ENCODE measurements at regions not wholly inside any gene's neighbourhood (a gene's known extent, or its start where the extent isn't known, plus 50 kb on each side); places are given as distances from the start of the nearest gene placed in this dataset.

GRCh38 chr9:130780865-130781504 lies 54.1 kb upstream of the ABL1 start:
- TF ChIP-seq POU2F2 (IDR thresholded peaks at IDR 0.05; ENCODE audit: low read depth, low read length) (no peak), POLR2AphosphoS5 (IDR thresholded peaks at IDR 0.05; ENCODE audit: low read depth, low read length) (no peak), PAX5 (IDR thresholded peaks at IDR 0.05; ENCODE audit: insufficient read depth, low read length, severe bottlenecking) (no peak), SPI1 (IDR thresholded peaks at IDR 0.05; ENCODE audit: low read depth, low read length) (no peak), TAF1 (IDR thresholded peaks at IDR 0.05; ENCODE audit: low read depth, low read length) (no peak), POLR2A (IDR thresholded peaks at IDR 0.05; ENCODE audit: low read depth, low read length) (no peak)
- DNase-seq (ENCODE audit: insufficient read length, low spot score), result no peak
- no peak for FAIRE-seq

GRCh38 chr9:130781569-130781968 lies 53.5 kb upstream of the ABL1 start:
- TF ChIP-seq POLR2A (IDR thresholded peaks at IDR 0.05; ENCODE audit: low read depth, low read length) (no peak), TAF1 (IDR thresholded peaks at IDR 0.05; ENCODE audit: low read depth, low read length) (no peak), PAX5 (IDR thresholded peaks at IDR 0.05; ENCODE audit: insufficient read depth, low read length, severe bottlenecking) (no peak), SPI1 (IDR thresholded peaks at IDR 0.05; ENCODE audit: low read depth, low read length) (no peak), POLR2AphosphoS5 (IDR thresholded peaks at IDR 0.05; ENCODE audit: low read depth, low read length) (no peak), POU2F2 (IDR thresholded peaks at IDR 0.05; ENCODE audit: low read depth, low read length) (no peak)
- DNase-seq (ENCODE audit: insufficient read length, low spot score), result no peak
- FAIRE-seq, result no peak

- FAIRE-seq (no peak), DNase-seq (ENCODE audit: insufficient read length, low spot score) (no peak)
- TF ChIP-seq SPI1 (IDR thresholded peaks at IDR 0.05; ENCODE audit: low read depth, low read length), result no peak
- no peak for TF ChIP-seq TAF1 (IDR thresholded peaks at IDR 0.05; ENCODE audit: low read depth, low read length)
- TF ChIP-seq POU2F2 (IDR thresholded peaks at IDR 0.05; ENCODE audit: low read depth, low read length), result no peak
- TF ChIP-seq POLR2AphosphoS5 (IDR thresholded peaks at IDR 0.05; ENCODE audit: low read depth, low read length), result no peak
- no peak for TF ChIP-seq PAX5 (IDR thresholded peaks at IDR 0.05; ENCODE audit: insufficient read depth, low read length, severe bottlenecking)
- TF ChIP-seq POLR2A (IDR thresholded peaks at IDR 0.05; ENCODE audit: low read depth, low read length), result no peak
Observed at GRCh38 chr9:130782886-130783530, 52.0 kb upstream of the ABL1 start.

GRCh38 chr9:130785053-130785452 lies 50.0 kb upstream of the ABL1 start:
- FAIRE-seq (no peak), DNase-seq (ENCODE audit: insufficient read length, low spot score) (no peak)
- TF ChIP-seq TAF1 (IDR thresholded peaks at IDR 0.05; ENCODE audit: low read depth, low read length), result no peak
- TF ChIP-seq POLR2AphosphoS5 (IDR thresholded peaks at IDR 0.05; ENCODE audit: low read depth, low read length), result no peak
- no peak for TF ChIP-seq POU2F2 (IDR thresholded peaks at IDR 0.05; ENCODE audit: low read depth, low read length)
- TF ChIP-seq PAX5 (IDR thresholded peaks at IDR 0.05; ENCODE audit: insufficient read depth, low read length, severe bottlenecking), result no peak
- TF ChIP-seq SPI1 (IDR thresholded peaks at IDR 0.05; ENCODE audit: low read depth, low read length), result no peak
- no peak for TF ChIP-seq POLR2A (IDR thresholded peaks at IDR 0.05; ENCODE audit: low read depth, low read length)
